ENCODE measurements at regions not wholly inside any gene's neighbourhood (a gene's known extent, or its start where the extent isn't known, plus 50 kb on each side); places are given as distances from the start of the nearest gene placed in this dataset.

DNA sequence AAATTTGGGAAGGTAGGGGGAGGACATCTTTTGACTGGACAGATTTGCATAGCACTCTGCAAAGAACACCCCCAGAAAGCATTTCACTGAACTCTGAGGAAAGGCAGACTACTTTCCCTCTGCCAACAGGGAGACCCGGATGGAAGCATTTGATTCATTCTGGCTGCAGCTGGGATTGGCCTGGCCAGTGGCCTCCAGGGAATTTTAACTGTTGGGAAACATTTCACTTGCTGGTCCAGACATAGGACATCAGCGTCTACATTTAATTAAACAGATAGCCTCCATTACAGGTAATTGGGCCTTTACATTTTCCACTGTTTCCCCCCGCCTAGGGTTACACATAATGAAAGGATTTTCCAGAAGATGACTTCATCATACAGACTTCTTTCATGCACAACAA lies 92.8 kb downstream of the MARCHF4 start:
- no peaks in the 10 kb centered on the region for H3K9me3 Mint-ChIP-seq
- DNase-seq (ENCODE audit: low spot score in 2 of 2) (no peak), ATAC-seq (ENCODE audit: low read depth) (no peak)
- H3K4me3 Mint-ChIP-seq: no peak overlapping the region
- H3K27me3 Mint-ChIP-seq: peaks cover 19% of the 10 kb centered on the region
- no peaks in the 10 kb centered on the region for H3K36me3 Mint-ChIP-seq
- H3K4me1 Mint-ChIP-seq: no peaks in the 10 kb centered on the region
- H3K27ac Mint-ChIP-seq: no peak overlapping the region

DNA sequence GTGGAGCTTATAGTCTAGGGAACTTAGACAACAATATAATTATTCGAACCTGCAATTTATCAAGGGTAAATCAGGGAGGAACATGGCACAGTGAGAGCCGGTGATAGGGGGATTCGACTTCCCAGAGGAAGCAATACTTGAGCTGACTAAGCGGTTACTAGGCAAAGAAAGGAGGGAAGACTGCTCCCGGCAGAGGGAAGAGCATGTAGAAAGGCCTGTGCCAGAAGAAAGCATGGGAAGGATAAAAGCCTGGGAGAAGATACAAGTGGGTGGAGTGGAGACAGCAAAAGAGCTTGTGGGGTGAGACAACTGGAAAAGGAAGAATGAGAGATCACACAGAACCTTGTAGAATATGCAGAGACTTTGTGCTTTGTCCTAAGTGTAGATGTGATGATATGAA lies 93.3 kb downstream of the MARCHF4 start:
- no peaks in the 10 kb centered on the region for H3K36me3 Mint-ChIP-seq
- no peaks in the 10 kb centered on the region for H3K9me3 Mint-ChIP-seq
- no peak overlapping the region for H3K27ac Mint-ChIP-seq
- DNase-seq (ENCODE audit: low spot score in 2 of 2) (no peak), ATAC-seq (ENCODE audit: low read depth) (no peak)
- peaks cover 17% of the 10 kb centered on the region for H3K27me3 Mint-ChIP-seq
- no peaks in the 10 kb centered on the region for H3K4me1 Mint-ChIP-seq
- H3K4me3 Mint-ChIP-seq: no peak overlapping the region

DNA sequence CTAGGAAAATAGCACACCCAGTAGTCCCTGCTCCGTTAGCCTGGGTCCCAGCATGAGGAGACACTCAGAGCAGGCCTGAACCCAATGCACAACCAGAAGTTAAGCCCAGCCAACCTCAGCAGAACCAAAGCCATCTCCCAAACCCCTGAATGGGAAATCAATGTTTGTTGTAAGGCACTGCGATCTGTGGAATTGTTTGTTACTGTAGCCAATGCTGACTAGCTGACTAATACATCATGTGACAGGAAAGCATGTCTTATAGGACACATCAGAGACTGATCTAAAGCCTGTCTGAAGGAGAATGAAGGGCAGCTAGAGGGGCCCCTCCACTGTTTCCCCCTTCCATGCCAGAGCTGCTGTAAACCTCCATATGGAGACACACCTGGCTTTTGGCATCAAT lies 96.4 kb downstream of the MARCHF4 start:
- H3K9me3 Mint-ChIP-seq: no peaks in the 10 kb centered on the region
- H3K36me3 Mint-ChIP-seq: no peaks in the 10 kb centered on the region
- no peaks in the 10 kb centered on the region for H3K4me1 Mint-ChIP-seq
- no peak for DNase-seq (ENCODE audit: low spot score in 2 of 2)
- no peak for ATAC-seq (ENCODE audit: low read depth)
- peaks cover 21% of the 10 kb centered on the region for H3K27me3 Mint-ChIP-seq
- no peak overlapping the region for H3K4me3 Mint-ChIP-seq
- H3K27ac Mint-ChIP-seq: no peak overlapping the region

DNA sequence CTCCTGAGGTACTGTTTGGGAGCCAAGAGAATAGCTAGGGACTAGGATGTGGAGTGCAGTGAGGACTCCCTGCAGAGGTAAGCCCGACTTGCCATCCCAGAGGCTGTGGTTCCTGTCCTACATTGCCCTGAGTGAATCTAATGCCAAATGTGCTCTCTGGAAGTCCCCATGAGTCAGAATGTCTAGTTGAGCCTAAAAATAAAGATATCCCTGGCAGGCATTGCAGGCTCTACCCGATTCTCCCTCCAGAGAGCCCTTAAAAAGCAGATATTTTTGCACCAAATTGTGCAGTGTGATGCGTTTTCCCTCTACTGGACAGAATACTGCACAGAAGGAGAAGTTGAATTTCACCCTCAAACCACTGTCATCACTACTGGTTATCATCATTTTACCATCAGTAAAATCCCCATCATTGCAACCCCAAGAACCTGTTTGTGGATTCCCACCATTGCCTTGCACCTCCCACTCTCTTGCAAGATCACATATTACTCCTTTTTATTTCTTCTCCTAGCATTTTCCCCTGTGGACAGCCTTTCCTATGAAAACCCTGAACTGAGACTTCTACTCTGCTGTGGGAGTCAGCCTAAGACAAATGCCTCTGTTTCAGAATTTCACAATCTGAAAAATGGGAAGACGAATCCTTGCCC lies 98.0 kb downstream of the MARCHF4 start:
- DNase-seq (ENCODE audit: low spot score in 2 of 2) (no peak), ATAC-seq (ENCODE audit: low read depth) (no peak)
- Mint-ChIP-seq H3K36me3 (no peaks in the 10 kb centered on the region), H3K27ac (no peak overlapping the region), H3K4me3 (no peak overlapping the region), H3K27me3 (peaks cover 27% of the 10 kb centered on the region), H3K9me3 (no peaks in the 10 kb centered on the region), H3K4me1 (no peaks in the 10 kb centered on the region)

DNA sequence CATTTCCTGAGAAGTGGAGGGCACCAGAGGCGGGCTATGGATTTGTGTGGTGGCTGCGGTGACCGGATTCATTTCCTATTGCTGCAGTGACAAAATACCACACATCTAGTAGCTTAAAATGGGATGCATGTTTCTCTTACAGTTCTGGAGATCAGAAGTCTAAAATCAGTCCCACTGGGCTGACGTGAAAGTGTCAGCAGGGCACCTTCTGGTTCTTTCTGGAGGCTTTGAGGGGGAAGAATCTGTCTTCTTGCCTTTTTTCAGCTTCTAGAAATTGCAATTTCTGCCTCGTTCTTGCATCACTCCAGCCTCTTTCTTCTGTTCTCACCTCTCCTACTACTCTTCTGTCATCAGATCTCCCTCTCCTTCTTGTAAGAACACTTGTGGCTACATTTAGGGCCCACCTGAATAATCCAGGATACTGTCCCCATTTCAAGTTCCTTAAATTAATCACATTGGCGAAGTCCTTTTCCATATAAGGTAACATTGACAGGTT lies 111.2 kb downstream of the MARCHF4 start:
- no peaks in the 10 kb centered on the region for H3K9me3 Mint-ChIP-seq
- H3K27me3 Mint-ChIP-seq: peaks cover 10% of the 10 kb centered on the region
- no peaks in the 10 kb centered on the region for H3K4me1 Mint-ChIP-seq
- no peak for ATAC-seq (ENCODE audit: low read depth)
- no peak overlapping the region for H3K4me3 Mint-ChIP-seq
- H3K36me3 Mint-ChIP-seq: no peaks in the 10 kb centered on the region
- DNase-seq (ENCODE audit: low spot score in 2 of 2): no peak
- H3K27ac Mint-ChIP-seq: no peak overlapping the region

DNA sequence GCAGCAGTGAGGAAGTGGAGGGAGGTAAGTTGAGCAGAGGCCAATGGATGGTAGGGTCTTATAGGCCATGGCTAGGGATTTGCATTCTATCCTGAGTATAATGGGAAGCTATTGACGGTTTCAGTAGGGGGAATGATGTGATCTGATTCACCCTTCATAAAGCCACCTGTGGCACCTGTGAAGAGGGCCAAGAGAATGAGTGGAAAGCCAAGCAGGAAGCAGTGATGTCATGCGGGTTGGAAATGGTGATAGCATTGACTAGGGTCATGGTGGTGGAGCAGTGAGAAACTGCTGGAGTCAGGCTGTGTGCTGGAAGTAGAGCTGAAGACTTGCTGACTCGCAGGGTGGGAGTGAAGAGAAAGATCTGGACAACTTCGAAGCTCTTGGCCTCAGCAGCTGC lies 111.7 kb downstream of the MARCHF4 start:
- H3K4me3 Mint-ChIP-seq: no peak overlapping the region
- DNase-seq (ENCODE audit: low spot score in 2 of 2): no peak
- H3K27me3 Mint-ChIP-seq: peaks cover 10% of the 10 kb centered on the region
- no peaks in the 10 kb centered on the region for H3K9me3 Mint-ChIP-seq
- H3K27ac Mint-ChIP-seq: no peak overlapping the region
- H3K36me3 Mint-ChIP-seq: no peaks in the 10 kb centered on the region
- no peaks in the 10 kb centered on the region for H3K4me1 Mint-ChIP-seq
- no peak for ATAC-seq (ENCODE audit: low read depth)

DNA sequence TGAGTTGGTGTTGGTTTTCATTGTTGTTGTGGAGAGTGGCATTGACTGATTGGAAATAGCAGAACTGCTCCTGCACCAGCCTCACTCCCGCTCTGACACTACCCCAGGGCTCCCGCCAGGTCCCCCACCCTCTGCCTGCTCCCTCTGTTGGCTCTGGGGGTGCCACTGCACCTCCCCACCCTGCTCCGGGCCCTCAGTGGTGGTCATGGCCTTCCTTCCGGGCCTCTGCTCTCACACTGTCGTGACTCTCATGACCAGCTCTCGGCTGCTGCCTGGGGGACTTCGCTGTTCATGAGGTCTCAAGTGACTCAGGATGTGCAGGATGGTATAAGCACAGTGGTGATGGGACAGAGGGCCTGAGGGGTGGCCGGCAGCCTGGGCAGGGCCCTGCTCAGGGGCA lies 113.2 kb downstream of the MARCHF4 start:
- no peak for ATAC-seq (ENCODE audit: low read depth)
- Mint-ChIP-seq H3K36me3 (no peaks in the 10 kb centered on the region), H3K27me3 (peaks cover 6% of the 10 kb centered on the region), H3K4me3 (no peak overlapping the region), H3K4me1 (no peaks in the 10 kb centered on the region), H3K9me3 (no peaks in the 10 kb centered on the region), H3K27ac (no peak overlapping the region)
- DNase-seq (ENCODE audit: low spot score in 2 of 2): no peak

DNA sequence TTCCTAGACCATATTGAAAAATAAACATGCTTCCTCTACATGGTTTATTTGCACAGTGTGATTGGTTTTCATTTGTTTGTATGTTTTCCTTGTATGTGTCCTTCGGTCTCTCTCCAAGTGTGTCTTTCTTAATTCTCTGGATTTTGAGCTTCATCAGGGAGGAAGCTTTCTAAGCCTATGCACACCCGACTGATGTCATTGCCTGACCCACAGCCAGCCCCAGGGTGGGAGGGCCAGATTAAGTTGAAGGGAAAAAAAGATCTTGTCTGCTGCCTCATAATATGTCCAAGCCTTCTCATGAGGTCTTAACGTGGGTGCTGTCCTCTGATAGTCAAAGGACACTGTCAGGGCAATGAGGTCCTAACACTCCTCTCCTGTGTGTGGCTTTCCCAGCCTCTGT lies 115.2 kb downstream of the MARCHF4 start:
- Mint-ChIP-seq H3K4me3 (no peak overlapping the region), H3K4me1 (peaks cover 5% of the 10 kb centered on the region), H3K9me3 (no peaks in the 10 kb centered on the region), H3K27ac (no peak overlapping the region), H3K27me3 (peaks cover 2% of the 10 kb centered on the region), H3K36me3 (no peaks in the 10 kb centered on the region)
- DNase-seq (ENCODE audit: low spot score in 2 of 2): no peak
- ATAC-seq (ENCODE audit: low read depth): no peak
